GM23338 (cell line): ENCODE measurements at regions not wholly inside any gene's neighbourhood (a gene's known extent, or its start where the extent isn't known, plus 50 kb on each side); places are given as distances from the start of the nearest gene placed in this dataset.

Experiments
- CREB1 ChIP-seq: fragments of 250-450 bp; sonication (Bioruptor Pico); IDR thresholded peaks from 2 replicates; pipeline ENCODE4 v1.5.0; 2020; ENCODE audit warnings: low read depth, mild to moderate bottlenecking, moderate library complexity
- EZH2 ChIP-seq: fragments of 200-600 bp; sonication (generic); IDR thresholded peaks from one replicate; pipeline ENCODE4 v1.8.0; 2017; ENCODE audit warnings: antibody characterized with exemption, mild to moderate bottlenecking, low read depth; ENCODE audit not compliant: unreplicated experiment
- EZH2phosphoT487 ChIP-seq: fragments of 200-600 bp; sonication (generic); IDR thresholded peaks from one replicate; pipeline ENCODE4 v1.8.1; 2018; ENCODE audit warnings: antibody characterized with exemption; ENCODE audit not compliant: unreplicated experiment
- JUNB ChIP-seq: IDR thresholded peaks from one replicate; pipeline ENCODE4 v1.6.1; 2016; ENCODE audit warnings: antibody characterized with exemption; ENCODE audit not compliant: unreplicated experiment
- NANOG ChIP-seq: IDR thresholded peaks from 2 replicates; pipeline ENCODE4 v1.6.1; 2016; ENCODE audit warnings: antibody characterized with exemption, borderline replicate concordance
- POLR2AphosphoS5 ChIP-seq: IDR thresholded peaks from 2 replicates; pipeline ENCODE4 v1.6.1; 2016; ENCODE audit warnings: antibody characterized with exemption, low read depth
- REST ChIP-seq: IDR thresholded peaks from one replicate; pipeline ENCODE4 v1.6.1; 2018; ENCODE audit warnings: antibody characterized with exemption; ENCODE audit not compliant: unreplicated experiment
- STAT1 ChIP-seq: IDR thresholded peaks from one replicate; pipeline ENCODE4 v1.6.1; 2016; ENCODE audit warnings: antibody characterized with exemption; ENCODE audit not compliant: unreplicated experiment
- TF ChIP-seq, protein P1 (sequence below), 2 experiments: fragments of 200-600 bp in 1 of 2; sonication (generic) in 1 of 2; conservative IDR thresholded peaks; 2 replicates each; pipeline versions ENCODE4 v1.5.1 to v1.6.1; 2016 to 2017; ENCODE audit warnings: antibody characterized with exemption in 2 of 2, low read depth in 2 of 2, mild to moderate bottlenecking in 2 of 2, moderate library complexity in 1 of 2
- TF ChIP-seq, protein P2 (sequence below): IDR thresholded peaks from 2 replicates; pipeline ENCODE4 v1.6.1; 2016; ENCODE audit warnings: antibody characterized with exemption

GRCh38 chr6:85010865-85011264 is 246.5 kb upstream of the TBX18 start:
- TF ChIP-seq, protein P1, sequence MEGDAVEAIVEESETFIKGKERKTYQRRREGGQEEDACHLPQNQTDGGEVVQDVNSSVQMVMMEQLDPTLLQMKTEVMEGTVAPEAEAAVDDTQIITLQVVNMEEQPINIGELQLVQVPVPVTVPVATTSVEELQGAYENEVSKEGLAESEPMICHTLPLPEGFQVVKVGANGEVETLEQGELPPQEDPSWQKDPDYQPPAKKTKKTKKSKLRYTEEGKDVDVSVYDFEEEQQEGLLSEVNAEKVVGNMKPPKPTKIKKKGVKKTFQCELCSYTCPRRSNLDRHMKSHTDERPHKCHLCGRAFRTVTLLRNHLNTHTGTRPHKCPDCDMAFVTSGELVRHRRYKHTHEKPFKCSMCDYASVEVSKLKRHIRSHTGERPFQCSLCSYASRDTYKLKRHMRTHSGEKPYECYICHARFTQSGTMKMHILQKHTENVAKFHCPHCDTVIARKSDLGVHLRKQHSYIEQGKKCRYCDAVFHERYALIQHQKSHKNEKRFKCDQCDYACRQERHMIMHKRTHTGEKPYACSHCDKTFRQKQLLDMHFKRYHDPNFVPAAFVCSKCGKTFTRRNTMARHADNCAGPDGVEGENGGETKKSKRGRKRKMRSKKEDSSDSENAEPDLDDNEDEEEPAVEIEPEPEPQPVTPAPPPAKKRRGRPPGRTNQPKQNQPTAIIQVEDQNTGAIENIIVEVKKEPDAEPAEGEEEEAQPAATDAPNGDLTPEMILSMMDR (conservative IDR thresholded peaks at IDR 0.05; ENCODE audit: low read depth in 2 of 2) = no peak
- TF ChIP-seq NANOG = no peak
- no peak for TF ChIP-seq EZH2
- TF ChIP-seq EZH2phosphoT487 = no peak
- no peak for TF ChIP-seq REST
- TF ChIP-seq POLR2AphosphoS5 = no peak
- TF ChIP-seq STAT1 = no peak
- TF ChIP-seq CREB1 = no peak
- TF ChIP-seq JUNB = no peak
- TF ChIP-seq, protein P2, sequence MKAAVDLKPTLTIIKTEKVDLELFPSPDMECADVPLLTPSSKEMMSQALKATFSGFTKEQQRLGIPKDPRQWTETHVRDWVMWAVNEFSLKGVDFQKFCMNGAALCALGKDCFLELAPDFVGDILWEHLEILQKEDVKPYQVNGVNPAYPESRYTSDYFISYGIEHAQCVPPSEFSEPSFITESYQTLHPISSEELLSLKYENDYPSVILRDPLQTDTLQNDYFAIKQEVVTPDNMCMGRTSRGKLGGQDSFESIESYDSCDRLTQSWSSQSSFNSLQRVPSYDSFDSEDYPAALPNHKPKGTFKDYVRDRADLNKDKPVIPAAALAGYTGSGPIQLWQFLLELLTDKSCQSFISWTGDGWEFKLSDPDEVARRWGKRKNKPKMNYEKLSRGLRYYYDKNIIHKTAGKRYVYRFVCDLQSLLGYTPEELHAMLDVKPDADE = no peak
